GM23248 (cell line): ENCODE measurements at regions not wholly inside any gene's neighbourhood (a gene's known extent, or its start where the extent isn't known, plus 50 kb on each side); places are given as distances from the start of the nearest gene placed in this dataset.

ENCODE experiments used
- EZH2 ChIP-seq: fragments of 200-600 bp; sonication (generic); IDR thresholded peaks from 2 replicates; pipeline ENCODE4 v1.6.1; 2018; ENCODE audit warnings: antibody characterized with exemption, mild to moderate bottlenecking; ENCODE audit not compliant: insufficient read depth, poor library complexity, severe bottlenecking
- EZH2phosphoT487 ChIP-seq: fragments of 200-600 bp; sonication (generic); IDR thresholded peaks from 2 replicates; pipeline ENCODE4 v1.6.1; 2018; ENCODE audit warnings: antibody characterized with exemption, moderate library complexity, mild to moderate bottlenecking, low read depth; ENCODE audit not compliant: insufficient read depth

DNA sequence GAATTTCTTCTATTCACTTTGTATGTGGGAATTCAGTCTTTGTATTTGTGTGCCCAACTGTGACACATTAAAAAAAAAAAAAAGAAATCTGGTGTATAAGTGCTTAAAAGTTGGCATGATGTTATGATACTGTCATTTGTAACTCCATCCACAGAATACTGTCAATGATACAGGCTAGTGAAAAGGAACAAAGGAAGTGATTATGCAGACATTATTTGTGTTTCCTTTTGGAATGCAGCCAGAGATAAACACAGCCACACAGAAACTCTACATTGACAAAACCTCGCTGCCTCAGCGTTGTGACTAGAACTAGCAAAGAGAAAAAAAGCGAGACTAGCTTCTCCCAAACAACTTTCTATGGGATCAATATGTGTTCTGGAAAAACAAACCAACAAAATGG is 519.2 kb upstream of the AGTR1 start:
- TF ChIP-seq EZH2, result no peak
- TF ChIP-seq EZH2phosphoT487, result no peak
